ENCODE measurements at regions not wholly inside any gene's neighbourhood (a gene's known extent, or its start where the extent isn't known, plus 50 kb on each side); places are given as distances from the start of the nearest gene placed in this dataset.

DNA sequence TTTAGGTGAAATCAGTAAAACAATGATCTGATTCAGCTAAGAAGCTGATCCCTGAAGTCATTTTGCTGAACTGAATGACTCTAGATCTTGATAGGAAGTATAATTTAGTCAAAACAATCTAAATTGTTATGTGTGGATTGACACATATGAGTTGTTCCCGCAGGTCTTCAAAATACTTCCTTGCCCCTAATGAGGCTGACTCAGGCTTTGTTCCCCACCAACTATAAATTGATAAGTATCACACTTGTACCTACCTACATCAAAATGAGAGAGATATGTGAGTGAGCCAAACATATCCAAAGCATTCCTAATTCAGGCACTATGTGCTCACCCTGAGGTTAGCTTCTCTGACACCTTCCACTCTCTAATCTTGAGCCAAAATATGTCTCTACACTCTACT is 507.1 kb downstream of the PLPP3 start:
- Histone ChIP-seq H3K36me3 (ENCODE audit: control insufficient read depth, insufficient read depth, low read length) (no peaks in the 10 kb centered on the region), H3K9ac (ENCODE audit: low read depth, low read length) (no peak overlapping the region), H3K27me3 (ENCODE audit: control insufficient read depth, insufficient read depth, low read length) (no peaks in the 10 kb centered on the region), H3K9me3 (ENCODE audit: control insufficient read depth, insufficient read depth, low read length) (no peaks in the 10 kb centered on the region), H3K4me3 (ENCODE audit: low read depth, low read length) (no peak overlapping the region), H3K27ac (ENCODE audit: low read depth, low read length) (no peak overlapping the region), H3K4me1 (ENCODE audit: control insufficient read depth, insufficient read depth, low read length) (no peaks in the 10 kb centered on the region)

GRCh38 chr1:56071351-56071750 is 508.0 kb downstream of the PLPP3 start:
- Histone ChIP-seq H3K9ac (ENCODE audit: low read depth, low read length) (no peak overlapping the region), H3K36me3 (ENCODE audit: control insufficient read depth, insufficient read depth, low read length) (no peaks in the 10 kb centered on the region), H3K4me1 (ENCODE audit: control insufficient read depth, insufficient read depth, low read length) (no peaks in the 10 kb centered on the region), H3K4me3 (ENCODE audit: low read depth, low read length) (no peak overlapping the region), H3K27ac (ENCODE audit: low read depth, low read length) (no peak overlapping the region), H3K9me3 (ENCODE audit: control insufficient read depth, insufficient read depth, low read length) (no peaks in the 10 kb centered on the region), H3K27me3 (ENCODE audit: control insufficient read depth, insufficient read depth, low read length) (no peaks in the 10 kb centered on the region)

DNA sequence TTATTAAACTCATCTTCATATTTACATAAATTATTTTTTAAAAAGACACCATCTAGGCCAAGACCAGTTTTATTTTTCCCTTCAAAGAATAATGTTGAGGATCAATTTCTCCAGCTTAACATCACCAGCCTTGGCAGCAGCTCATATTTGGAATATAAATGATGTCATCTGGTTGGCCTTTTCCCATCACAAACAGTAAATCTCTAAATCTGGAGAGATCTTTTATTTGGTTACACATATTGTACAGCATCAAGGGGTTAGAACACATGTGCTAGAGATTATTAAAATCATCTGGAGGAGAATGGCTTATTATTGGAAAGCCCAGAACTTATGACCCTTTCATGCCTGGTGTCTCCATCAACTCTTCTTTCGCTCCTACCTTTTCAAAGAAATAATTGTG is 508.8 kb downstream of the PLPP3 start:
- H3K27ac ChIP-seq (ENCODE audit: low read depth, low read length): no peak overlapping the region
- no peaks in the 10 kb centered on the region for H3K36me3 ChIP-seq (ENCODE audit: control insufficient read depth, insufficient read depth, low read length)
- H3K9ac ChIP-seq (ENCODE audit: low read depth, low read length): no peak overlapping the region
- H3K4me1 ChIP-seq (ENCODE audit: control insufficient read depth, insufficient read depth, low read length): no peaks in the 10 kb centered on the region
- no peaks in the 10 kb centered on the region for H3K9me3 ChIP-seq (ENCODE audit: control insufficient read depth, insufficient read depth, low read length)
- no peak overlapping the region for H3K4me3 ChIP-seq (ENCODE audit: low read depth, low read length)
- H3K27me3 ChIP-seq (ENCODE audit: control insufficient read depth, insufficient read depth, low read length): no peaks in the 10 kb centered on the region

GRCh38 chr1:56069824-56070223 is 509.5 kb downstream of the PLPP3 start:
- no peaks in the 10 kb centered on the region for H3K9me3 ChIP-seq (ENCODE audit: control insufficient read depth, insufficient read depth, low read length)
- no peak overlapping the region for H3K4me3 ChIP-seq (ENCODE audit: low read depth, low read length)
- H3K9ac ChIP-seq (ENCODE audit: low read depth, low read length): no peak overlapping the region
- no peak overlapping the region for H3K27ac ChIP-seq (ENCODE audit: low read depth, low read length)
- H3K4me1 ChIP-seq (ENCODE audit: control insufficient read depth, insufficient read depth, low read length): no peaks in the 10 kb centered on the region
- no peaks in the 10 kb centered on the region for H3K36me3 ChIP-seq (ENCODE audit: control insufficient read depth, insufficient read depth, low read length)
- H3K27me3 ChIP-seq (ENCODE audit: control insufficient read depth, insufficient read depth, low read length): no peaks in the 10 kb centered on the region

DNA sequence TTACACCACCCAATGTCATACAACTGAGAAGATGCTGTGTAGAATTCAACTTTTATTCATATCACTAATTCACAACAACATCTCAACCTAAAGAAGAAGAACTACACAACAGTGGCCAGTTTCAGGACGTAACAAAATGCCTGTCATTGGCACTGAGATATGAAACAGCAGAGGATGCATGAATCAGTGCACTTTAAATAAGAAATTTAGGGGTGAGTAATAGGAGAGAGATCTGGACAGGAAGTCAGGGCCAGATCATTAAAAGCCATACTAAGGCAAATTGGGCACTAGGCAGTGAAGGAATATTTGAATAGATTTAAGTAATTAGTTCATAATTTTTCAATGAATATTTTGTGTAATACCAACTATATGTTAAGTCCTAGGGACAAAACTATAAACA is 510.5 kb downstream of the PLPP3 start:
- no peak overlapping the region for H3K27ac ChIP-seq (ENCODE audit: low read depth, low read length)
- no peaks in the 10 kb centered on the region for H3K9me3 ChIP-seq (ENCODE audit: control insufficient read depth, insufficient read depth, low read length)
- no peaks in the 10 kb centered on the region for H3K27me3 ChIP-seq (ENCODE audit: control insufficient read depth, insufficient read depth, low read length)
- no peak overlapping the region for H3K9ac ChIP-seq (ENCODE audit: low read depth, low read length)
- H3K36me3 ChIP-seq (ENCODE audit: control insufficient read depth, insufficient read depth, low read length): no peaks in the 10 kb centered on the region
- H3K4me1 ChIP-seq (ENCODE audit: control insufficient read depth, insufficient read depth, low read length): no peaks in the 10 kb centered on the region
- H3K4me3 ChIP-seq (ENCODE audit: low read depth, low read length): no peak overlapping the region

DNA sequence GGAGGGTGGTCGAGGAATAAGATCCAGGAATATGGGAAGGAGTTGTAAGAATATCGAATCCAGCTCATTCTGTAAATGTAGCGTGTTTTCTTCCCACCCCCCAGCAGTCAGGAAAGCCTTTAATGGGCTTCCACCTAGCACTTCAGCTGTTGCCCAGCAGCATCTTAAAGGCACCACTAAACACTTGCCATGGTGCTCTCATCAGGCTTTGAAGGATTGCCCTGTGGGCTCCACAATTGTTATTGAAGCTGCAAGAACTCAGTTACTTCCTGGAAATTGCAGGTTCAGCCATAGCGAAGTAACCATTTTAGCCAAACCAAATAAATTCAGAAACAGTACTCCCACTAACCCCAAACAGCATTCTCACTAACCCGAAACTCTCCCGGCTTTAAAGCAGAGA is 511.2 kb downstream of the PLPP3 start:
- Histone ChIP-seq H3K27ac (ENCODE audit: low read depth, low read length) (no peak overlapping the region), H3K4me1 (ENCODE audit: control insufficient read depth, insufficient read depth, low read length) (no peaks in the 10 kb centered on the region), H3K9me3 (ENCODE audit: control insufficient read depth, insufficient read depth, low read length) (no peaks in the 10 kb centered on the region), H3K9ac (ENCODE audit: low read depth, low read length) (no peak overlapping the region), H3K36me3 (ENCODE audit: control insufficient read depth, insufficient read depth, low read length) (no peaks in the 10 kb centered on the region), H3K4me3 (ENCODE audit: low read depth, low read length) (no peak overlapping the region), H3K27me3 (ENCODE audit: control insufficient read depth, insufficient read depth, low read length) (no peaks in the 10 kb centered on the region)

- Histone ChIP-seq H3K27ac (ENCODE audit: low read depth, low read length) (no peak overlapping the region), H3K4me3 (ENCODE audit: low read depth, low read length) (no peak overlapping the region), H3K27me3 (ENCODE audit: control insufficient read depth, insufficient read depth, low read length) (no peaks in the 10 kb centered on the region), H3K36me3 (ENCODE audit: control insufficient read depth, insufficient read depth, low read length) (no peaks in the 10 kb centered on the region), H3K9ac (ENCODE audit: low read depth, low read length) (no peak overlapping the region), H3K9me3 (ENCODE audit: control insufficient read depth, insufficient read depth, low read length) (no peaks in the 10 kb centered on the region), H3K4me1 (ENCODE audit: control insufficient read depth, insufficient read depth, low read length) (no peaks in the 10 kb centered on the region)
Measured at GRCh38 chr1:56065729-56066128, 513.6 kb downstream of the PLPP3 start.

DNA sequence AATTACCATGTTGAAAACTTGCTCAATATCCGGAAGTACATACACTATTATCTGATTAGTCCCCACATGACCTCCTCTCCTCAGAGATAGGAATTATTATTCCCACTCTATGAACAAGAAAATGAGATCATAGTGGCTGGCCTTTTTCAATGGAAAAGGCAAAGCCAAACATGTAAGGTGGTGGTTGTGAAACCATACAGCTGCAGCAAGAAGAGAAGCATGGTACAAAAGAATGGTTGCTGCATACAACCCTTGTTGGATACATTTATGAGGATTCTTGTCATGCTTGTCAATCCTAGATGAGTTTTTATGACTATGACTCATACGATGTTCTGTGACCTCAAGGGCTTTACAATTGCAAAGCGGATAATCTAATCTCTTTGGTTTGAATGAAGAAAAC is 514.7 kb downstream of the PLPP3 start:
- H3K9ac ChIP-seq (ENCODE audit: low read depth, low read length): no peak overlapping the region
- no peaks in the 10 kb centered on the region for H3K4me1 ChIP-seq (ENCODE audit: control insufficient read depth, insufficient read depth, low read length)

DNA sequence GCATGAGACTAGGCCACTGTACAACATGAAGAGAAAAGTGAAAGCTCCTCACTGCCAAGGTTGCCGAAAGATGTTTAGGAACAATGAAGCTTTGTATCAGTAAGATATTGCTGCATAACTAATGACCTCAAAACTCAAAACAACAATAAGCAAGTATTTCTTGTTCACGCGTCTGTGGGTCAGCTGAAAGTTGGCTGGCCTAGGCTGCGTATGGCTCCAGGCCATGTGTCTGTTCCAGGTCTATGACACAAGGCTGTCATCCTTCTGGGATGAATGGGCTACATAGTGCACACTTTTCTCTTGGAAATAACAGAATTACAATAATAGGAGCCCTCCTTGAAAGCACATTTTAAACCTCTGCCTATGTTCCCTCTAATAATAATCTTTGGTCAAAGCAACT is 515.9 kb downstream of the PLPP3 start:
- no peaks in the 10 kb centered on the region for H3K4me1 ChIP-seq (ENCODE audit: control insufficient read depth, insufficient read depth, low read length)
- H3K9ac ChIP-seq (ENCODE audit: low read depth, low read length): no peak overlapping the region
- no peak overlapping the region for H3K4me3 ChIP-seq (ENCODE audit: low read depth, low read length)

More for the DNA sequence above, 514.7 kb downstream of the PLPP3 start:
- H3K9me3 ChIP-seq (ENCODE audit: control insufficient read depth, insufficient read depth, low read length): no peaks in the 10 kb centered on the region
- no peak overlapping the region for H3K27ac ChIP-seq (ENCODE audit: low read depth, low read length)
- H3K36me3 ChIP-seq (ENCODE audit: control insufficient read depth, insufficient read depth, low read length): no peaks in the 10 kb centered on the region
- H3K4me3 ChIP-seq (ENCODE audit: low read depth, low read length): no peak overlapping the region
- H3K27me3 ChIP-seq (ENCODE audit: control insufficient read depth, insufficient read depth, low read length): no peaks in the 10 kb centered on the region

DNA sequence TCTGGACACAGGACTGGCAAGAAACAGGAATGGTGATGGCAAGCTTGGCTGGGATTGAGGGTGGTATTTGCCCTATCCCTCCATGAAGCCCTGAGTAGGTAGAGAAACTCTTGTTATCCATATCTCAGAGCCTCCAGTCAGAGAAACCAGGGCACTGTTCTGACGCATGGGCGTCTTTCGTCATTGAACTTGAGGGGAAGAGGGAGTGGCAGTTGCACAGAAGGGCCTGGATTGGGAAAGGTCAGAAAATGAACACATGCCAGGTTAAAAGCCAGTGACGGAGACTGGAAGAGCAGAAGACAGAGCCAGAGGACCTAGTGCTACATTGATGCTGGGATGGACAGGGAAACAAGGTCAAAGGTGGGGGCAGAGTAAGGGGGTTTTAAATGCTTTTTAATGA is 516.7 kb downstream of the PLPP3 start:
- Histone ChIP-seq H3K9me3 (ENCODE audit: control insufficient read depth, insufficient read depth, low read length) (no peaks in the 10 kb centered on the region), H3K4me1 (ENCODE audit: control insufficient read depth, insufficient read depth, low read length) (no peaks in the 10 kb centered on the region), H3K4me3 (ENCODE audit: low read depth, low read length) (no peak overlapping the region), H3K27me3 (ENCODE audit: control insufficient read depth, insufficient read depth, low read length) (no peaks in the 10 kb centered on the region), H3K36me3 (ENCODE audit: control insufficient read depth, insufficient read depth, low read length) (no peaks in the 10 kb centered on the region), H3K9ac (ENCODE audit: low read depth, low read length) (no peak overlapping the region), H3K27ac (ENCODE audit: low read depth, low read length) (no peak overlapping the region)

More for the DNA sequence above, 515.9 kb downstream of the PLPP3 start:
- Histone ChIP-seq H3K36me3 (ENCODE audit: control insufficient read depth, insufficient read depth, low read length) (no peaks in the 10 kb centered on the region), H3K27me3 (ENCODE audit: control insufficient read depth, insufficient read depth, low read length) (no peaks in the 10 kb centered on the region), H3K9me3 (ENCODE audit: control insufficient read depth, insufficient read depth, low read length) (no peaks in the 10 kb centered on the region), H3K27ac (ENCODE audit: low read depth, low read length) (no peak overlapping the region)

GRCh38 chr1:56061824-56062223 is 517.5 kb downstream of the PLPP3 start:
- Histone ChIP-seq H3K4me3 (ENCODE audit: low read depth, low read length) (no peak overlapping the region), H3K4me1 (ENCODE audit: control insufficient read depth, insufficient read depth, low read length) (no peaks in the 10 kb centered on the region), H3K9me3 (ENCODE audit: control insufficient read depth, insufficient read depth, low read length) (no peaks in the 10 kb centered on the region), H3K9ac (ENCODE audit: low read depth, low read length) (no peak overlapping the region), H3K27ac (ENCODE audit: low read depth, low read length) (no peak overlapping the region), H3K27me3 (ENCODE audit: control insufficient read depth, insufficient read depth, low read length) (no peaks in the 10 kb centered on the region), H3K36me3 (ENCODE audit: control insufficient read depth, insufficient read depth, low read length) (no peaks in the 10 kb centered on the region)

DNA sequence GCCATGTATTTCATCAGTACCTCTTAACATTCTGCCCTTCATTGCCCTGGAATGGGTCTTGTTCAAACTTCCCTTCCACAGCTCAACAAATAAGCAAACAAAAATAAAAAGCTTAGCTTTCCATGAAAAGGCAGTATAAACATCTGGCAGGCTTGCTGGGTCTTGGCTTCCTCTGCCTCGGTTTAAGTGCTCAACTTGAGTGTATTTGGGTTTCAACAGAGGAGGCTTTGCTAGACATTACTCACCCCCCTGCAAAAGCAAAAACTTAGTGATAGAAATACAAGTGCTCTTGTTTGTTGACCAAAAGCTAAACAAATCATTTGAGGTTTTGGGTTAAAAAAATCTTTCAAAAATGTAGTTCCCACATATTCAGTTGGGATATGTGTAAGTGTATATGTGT is 518.5 kb downstream of the PLPP3 start:
- H3K36me3 ChIP-seq (ENCODE audit: control insufficient read depth, insufficient read depth, low read length): no peaks in the 10 kb centered on the region
- H3K9ac ChIP-seq (ENCODE audit: low read depth, low read length): no peak overlapping the region
- no peaks in the 10 kb centered on the region for H3K4me1 ChIP-seq (ENCODE audit: control insufficient read depth, insufficient read depth, low read length)
- H3K27ac ChIP-seq (ENCODE audit: low read depth, low read length): no peak overlapping the region
- no peak overlapping the region for H3K4me3 ChIP-seq (ENCODE audit: low read depth, low read length)
- no peaks in the 10 kb centered on the region for H3K9me3 ChIP-seq (ENCODE audit: control insufficient read depth, insufficient read depth, low read length)
- H3K27me3 ChIP-seq (ENCODE audit: control insufficient read depth, insufficient read depth, low read length): no peaks in the 10 kb centered on the region

Data from HUES48 (cell line).